ENCODE measurements at regions not wholly inside any gene's neighbourhood (a gene's known extent, or its start where the extent isn't known, plus 50 kb on each side); places are given as distances from the start of the nearest gene placed in this dataset.

DNA sequence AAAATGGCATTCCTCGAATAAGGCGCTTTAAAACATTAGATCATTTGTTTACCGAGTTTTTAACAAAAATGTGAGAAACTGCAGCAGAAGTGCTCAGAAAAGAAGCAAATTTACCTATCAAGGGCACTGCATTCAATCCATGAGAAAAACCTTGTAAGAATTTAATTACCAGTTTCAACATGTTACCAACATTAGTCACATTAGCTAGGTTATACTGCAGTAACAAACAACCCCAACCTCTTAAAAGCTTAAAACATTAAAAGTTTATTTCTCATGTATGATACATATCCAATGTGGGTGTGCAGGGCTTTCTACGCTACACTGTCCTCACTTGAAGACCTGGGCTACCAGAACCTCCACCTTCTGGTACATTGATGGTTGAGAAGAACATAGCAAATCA lies 68.1 kb upstream of the CCBE1 start:
- Histone ChIP-seq H3K79me2 (ENCODE audit: insufficient read depth, low read length) (no peaks in the 10 kb centered on the region), H3K4me2 (ENCODE audit: low read depth, low read length, poor library complexity, severe bottlenecking) (no peak overlapping the region)

DNA sequence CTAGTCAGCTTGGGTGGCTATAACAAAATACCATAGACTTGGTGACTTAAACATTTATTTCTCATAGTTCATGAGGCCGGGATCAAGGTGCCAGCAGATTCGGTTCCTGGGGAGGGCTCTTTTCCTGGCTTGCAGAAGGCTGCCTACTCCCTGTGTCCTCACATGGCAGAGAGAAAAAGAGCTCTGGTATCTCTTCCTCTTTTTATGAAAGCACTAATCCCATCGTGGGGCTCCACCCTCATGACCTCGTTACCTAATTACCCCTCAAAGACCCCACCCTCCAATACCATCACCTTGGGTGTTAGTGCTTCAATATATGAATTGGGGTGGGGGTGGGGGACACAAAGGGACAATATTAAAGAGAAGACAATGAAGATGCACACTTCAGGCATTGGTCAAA lies 67.1 kb upstream of the CCBE1 start:
- TF ChIP-seq, protein P1, sequence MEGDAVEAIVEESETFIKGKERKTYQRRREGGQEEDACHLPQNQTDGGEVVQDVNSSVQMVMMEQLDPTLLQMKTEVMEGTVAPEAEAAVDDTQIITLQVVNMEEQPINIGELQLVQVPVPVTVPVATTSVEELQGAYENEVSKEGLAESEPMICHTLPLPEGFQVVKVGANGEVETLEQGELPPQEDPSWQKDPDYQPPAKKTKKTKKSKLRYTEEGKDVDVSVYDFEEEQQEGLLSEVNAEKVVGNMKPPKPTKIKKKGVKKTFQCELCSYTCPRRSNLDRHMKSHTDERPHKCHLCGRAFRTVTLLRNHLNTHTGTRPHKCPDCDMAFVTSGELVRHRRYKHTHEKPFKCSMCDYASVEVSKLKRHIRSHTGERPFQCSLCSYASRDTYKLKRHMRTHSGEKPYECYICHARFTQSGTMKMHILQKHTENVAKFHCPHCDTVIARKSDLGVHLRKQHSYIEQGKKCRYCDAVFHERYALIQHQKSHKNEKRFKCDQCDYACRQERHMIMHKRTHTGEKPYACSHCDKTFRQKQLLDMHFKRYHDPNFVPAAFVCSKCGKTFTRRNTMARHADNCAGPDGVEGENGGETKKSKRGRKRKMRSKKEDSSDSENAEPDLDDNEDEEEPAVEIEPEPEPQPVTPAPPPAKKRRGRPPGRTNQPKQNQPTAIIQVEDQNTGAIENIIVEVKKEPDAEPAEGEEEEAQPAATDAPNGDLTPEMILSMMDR (IDR thresholded peaks at IDR 0.05; ENCODE audit: insufficient read depth, low read length, poor library complexity, severe bottlenecking), result no peak
- TF ChIP-seq EZH2phosphoT487 (conservative IDR thresholded peaks at IDR 0.05; ENCODE audit: low read length), result no peak
- Histone ChIP-seq H2AFZ (ENCODE audit: low read depth, low read length, severe bottlenecking) (no peak overlapping the region), H3K9ac (ENCODE audit: low read length) (no peak overlapping the region), H3F3A (ENCODE audit: insufficient read depth) (no peaks in the 10 kb centered on the region), H3K79me2 (ENCODE audit: insufficient read depth, low read length) (no peaks in the 10 kb centered on the region), H3K36me3 (ENCODE audit: low read length) (no peaks in the 10 kb centered on the region), H3K27ac (ENCODE audit: low read depth, low read length) (no peak overlapping the region), H3K4me3 (ENCODE audit: insufficient read depth, low read length, poor library complexity, severe bottlenecking) (no peak overlapping the region), H4K20me1 (ENCODE audit: low read depth, low read length) (no peaks in the 10 kb centered on the region), H3K9me3 (ENCODE audit: insufficient read depth, low read length) (no peaks in the 10 kb centered on the region), H3K27me3 (ENCODE audit: low read length) (peaks cover under 1% of the 10 kb centered on the region; the same call in 1 of the 2 replicates), H3K4me2 (ENCODE audit: low read depth, low read length, poor library complexity, severe bottlenecking) (no peak overlapping the region), H3K9me2 (replicated peaks; ENCODE audit: insufficient read depth, low read length) (no peaks in the 10 kb centered on the region)

More for the DNA sequence above, 68.1 kb upstream of the CCBE1 start:
- Histone ChIP-seq H3K27ac (ENCODE audit: low read depth, low read length) (no peak overlapping the region), H2AFZ (ENCODE audit: low read depth, low read length, severe bottlenecking) (no peak overlapping the region), H3K4me3 (ENCODE audit: insufficient read depth, low read length, poor library complexity, severe bottlenecking) (no peak overlapping the region), H4K20me1 (ENCODE audit: low read depth, low read length) (no peaks in the 10 kb centered on the region), H3K36me3 (ENCODE audit: low read length) (no peaks in the 10 kb centered on the region), H3K27me3 (ENCODE audit: low read length) (peaks cover 3% of the 10 kb centered on the region; the same call in 1 of the 2 replicates), H3F3A (ENCODE audit: insufficient read depth) (no peaks in the 10 kb centered on the region), H3K9me2 (replicated peaks; ENCODE audit: insufficient read depth, low read length) (no peaks in the 10 kb centered on the region), H3K9me3 (ENCODE audit: insufficient read depth, low read length) (no peaks in the 10 kb centered on the region), H3K9ac (ENCODE audit: low read length) (no peak overlapping the region)
- no peak for TF ChIP-seq EZH2phosphoT487 (conservative IDR thresholded peaks at IDR 0.05; ENCODE audit: low read length)
- TF ChIP-seq, protein P1 (IDR thresholded peaks at IDR 0.05; ENCODE audit: insufficient read depth, low read length, poor library complexity, severe bottlenecking), result no peak

DNA sequence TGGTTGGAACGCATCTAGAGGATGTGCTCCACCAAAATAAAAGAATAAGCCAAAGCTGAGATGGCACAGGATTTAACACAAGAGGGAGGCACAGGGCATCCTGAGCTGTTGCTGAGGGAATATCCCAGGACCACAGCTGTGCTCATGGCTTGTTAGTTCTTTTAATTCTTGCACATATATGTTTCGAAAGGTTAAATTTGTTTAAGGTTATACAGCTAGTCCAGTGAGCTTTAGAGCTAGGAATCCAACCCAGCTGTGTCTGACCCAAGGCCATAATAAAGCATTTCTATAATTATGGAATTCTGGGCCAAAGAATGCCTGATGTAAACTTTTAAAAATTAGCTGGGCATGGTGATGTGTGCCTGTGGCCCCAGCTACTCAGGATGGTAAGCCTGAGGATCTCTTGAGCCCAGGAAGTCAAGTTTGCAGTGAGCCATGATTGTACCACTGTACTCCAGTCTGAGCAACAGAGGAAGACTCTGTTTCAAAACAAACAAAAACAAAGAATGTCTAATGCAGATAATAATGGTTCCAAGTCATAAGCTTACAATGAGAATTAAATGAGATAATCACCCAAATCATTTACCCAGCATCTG lies 66.4 kb upstream of the CCBE1 start:
- H3F3A ChIP-seq (ENCODE audit: insufficient read depth), result no peaks in the 10 kb centered on the region
- no peak overlapping the region for H3K9ac ChIP-seq (ENCODE audit: low read length)
- no peaks in the 10 kb centered on the region for H3K36me3 ChIP-seq (ENCODE audit: low read length)
- H3K27ac ChIP-seq (ENCODE audit: low read depth, low read length), result no peak overlapping the region
- no peaks in the 10 kb centered on the region for H3K27me3 ChIP-seq (ENCODE audit: low read length)
- H4K20me1 ChIP-seq (ENCODE audit: low read depth, low read length), result no peaks in the 10 kb centered on the region
- TF ChIP-seq, protein P1 (IDR thresholded peaks at IDR 0.05; ENCODE audit: insufficient read depth, low read length, poor library complexity, severe bottlenecking), result no peak
- no peak for TF ChIP-seq EZH2phosphoT487 (conservative IDR thresholded peaks at IDR 0.05; ENCODE audit: low read length)
- H3K9me3 ChIP-seq (ENCODE audit: insufficient read depth, low read length), result no peaks in the 10 kb centered on the region
- no peak overlapping the region for H3K4me3 ChIP-seq (ENCODE audit: insufficient read depth, low read length, poor library complexity, severe bottlenecking)
- H3K79me2 ChIP-seq (ENCODE audit: insufficient read depth, low read length), result no peaks in the 10 kb centered on the region
- no peak overlapping the region for H2AFZ ChIP-seq (ENCODE audit: low read depth, low read length, severe bottlenecking)
- no peak overlapping the region for H3K4me2 ChIP-seq (ENCODE audit: low read depth, low read length, poor library complexity, severe bottlenecking)
- no peaks in the 10 kb centered on the region for H3K9me2 ChIP-seq (replicated peaks; ENCODE audit: insufficient read depth, low read length)
